ENCODE measurements at regions not wholly inside any gene's neighbourhood (a gene's known extent, or its start where the extent isn't known, plus 50 kb on each side); places are given as distances from the start of the nearest gene placed in this dataset.
A peak's percentile ranks its signal among the peaks of the same experiment; 100 is the strongest.
"Not testable (repeated sequence)": the region's sequence is repeated elsewhere in the genome, so short reads cannot be mapped to it uniquely, and the experiment has no call there.

DNA sequence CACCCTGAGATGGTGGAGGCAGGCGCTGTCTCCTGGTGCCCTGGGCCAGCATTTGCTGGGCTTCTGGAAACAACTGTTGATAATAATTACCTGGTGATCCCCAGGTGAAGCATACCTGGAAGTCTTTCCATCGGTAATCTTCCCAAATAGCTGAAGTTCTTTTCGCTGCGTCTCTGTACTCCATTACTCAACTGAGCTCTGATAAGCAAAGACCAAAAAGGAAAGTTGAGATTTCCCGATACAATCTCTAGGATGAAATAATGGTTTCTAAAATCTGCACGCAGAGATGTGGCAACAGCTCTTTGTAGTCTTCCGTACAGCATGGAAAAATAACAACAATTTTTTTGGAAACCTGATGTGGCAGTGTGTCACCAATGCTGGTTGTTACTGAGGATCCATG lies 226.5 kb downstream of the GATA3 start:
- DNase-seq (ENCODE audit: low spot score): no peak

DNA sequence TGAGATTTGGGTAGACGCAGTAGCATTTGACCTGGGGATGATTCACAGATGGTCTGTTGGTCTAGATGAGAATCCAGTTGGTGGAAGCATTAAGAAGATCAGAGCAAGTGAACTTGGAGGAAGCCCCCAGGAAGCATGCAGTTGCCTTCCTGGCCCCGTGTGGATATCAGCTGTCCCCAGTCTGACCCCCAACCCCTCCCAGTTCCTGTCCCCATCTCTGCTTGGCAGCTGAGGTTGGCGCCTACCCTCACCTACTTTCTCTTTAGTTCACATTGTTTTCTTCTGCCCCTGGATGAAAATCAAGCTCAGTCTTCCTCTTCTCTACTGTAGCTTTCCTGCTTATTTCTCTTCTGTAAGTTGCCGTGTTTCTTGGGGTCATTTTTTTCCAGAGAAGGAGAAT lies 227.9 kb downstream of the GATA3 start:
- DNase-seq (ENCODE audit: low spot score): no peak

DNA sequence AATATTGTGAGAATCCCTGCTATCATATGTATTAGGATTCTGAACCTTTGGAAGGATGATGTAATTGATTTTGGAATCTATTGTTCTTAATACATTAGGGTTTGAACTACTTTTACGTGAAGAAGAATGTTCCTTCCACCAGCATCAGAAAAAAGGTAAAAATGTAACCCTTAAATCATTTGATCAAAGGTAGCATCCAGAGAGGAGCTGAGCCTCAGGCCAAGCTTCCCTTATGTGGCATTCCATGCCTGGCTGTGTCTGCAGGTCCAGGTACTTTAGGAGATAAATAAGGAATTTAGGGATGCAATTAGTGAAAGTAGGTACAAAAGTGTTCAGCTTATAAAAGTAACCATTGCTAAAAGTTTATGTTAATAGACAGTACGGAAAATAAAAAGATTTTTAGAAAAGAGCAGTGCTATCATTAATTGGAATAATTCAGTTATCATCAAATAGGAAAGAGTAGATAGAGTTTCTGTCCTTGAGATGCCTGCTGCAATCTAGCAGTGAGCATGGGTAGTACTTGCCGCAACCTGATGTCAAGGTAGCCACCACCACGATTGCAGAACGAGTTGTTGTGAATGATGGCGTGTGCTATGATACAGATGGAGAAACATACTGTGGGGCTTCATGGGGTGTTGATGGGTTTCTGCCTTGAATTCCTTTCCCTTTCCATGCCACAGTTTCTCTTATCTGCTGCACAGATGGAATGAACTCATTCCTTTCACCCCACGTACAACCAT lies 228.8 kb downstream of the GATA3 start:
- DNase-seq (ENCODE audit: low spot score): no peak

DNA sequence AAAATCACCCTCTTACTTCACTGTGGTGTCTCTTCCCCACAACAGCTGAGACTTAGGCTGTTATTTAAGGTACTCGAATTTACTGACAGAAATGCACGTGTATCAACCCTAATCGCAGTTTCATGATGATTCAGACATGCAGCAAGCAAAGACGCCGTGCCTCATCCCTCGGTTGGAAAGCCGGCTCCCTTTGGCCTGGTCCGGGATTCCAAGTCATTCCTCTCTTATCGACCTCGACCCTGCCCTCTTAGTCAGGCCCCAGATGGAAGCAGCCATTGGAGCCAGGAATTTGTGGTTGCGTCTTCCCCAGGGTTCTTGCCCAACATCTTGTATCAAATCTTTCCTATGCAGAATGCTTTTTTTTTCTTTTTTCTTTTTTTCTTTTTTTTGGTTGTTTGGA lies 229.5 kb downstream of the GATA3 start:
- DNase-seq (ENCODE audit: low spot score): no peak

DNA sequence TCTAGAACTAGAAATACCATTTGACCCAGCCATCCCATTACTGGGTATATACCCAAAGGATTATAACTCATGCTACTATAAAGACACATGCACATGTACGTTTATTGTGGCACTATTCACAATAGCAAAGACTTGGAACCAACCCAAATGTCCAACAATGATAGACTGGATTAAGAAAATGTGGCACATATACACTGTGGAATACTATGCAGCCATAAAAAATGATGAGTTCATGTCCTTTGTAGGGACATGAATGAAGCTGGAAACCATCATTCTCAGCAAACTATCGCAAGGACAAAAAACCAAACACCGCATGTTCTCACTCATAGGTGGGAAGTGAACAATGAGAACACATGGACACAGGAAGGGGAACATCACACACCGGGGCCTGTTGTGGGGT lies 231.5 kb downstream of the GATA3 start:
- not testable (repeated sequence) for DNase-seq (ENCODE audit: low spot score)

DNA sequence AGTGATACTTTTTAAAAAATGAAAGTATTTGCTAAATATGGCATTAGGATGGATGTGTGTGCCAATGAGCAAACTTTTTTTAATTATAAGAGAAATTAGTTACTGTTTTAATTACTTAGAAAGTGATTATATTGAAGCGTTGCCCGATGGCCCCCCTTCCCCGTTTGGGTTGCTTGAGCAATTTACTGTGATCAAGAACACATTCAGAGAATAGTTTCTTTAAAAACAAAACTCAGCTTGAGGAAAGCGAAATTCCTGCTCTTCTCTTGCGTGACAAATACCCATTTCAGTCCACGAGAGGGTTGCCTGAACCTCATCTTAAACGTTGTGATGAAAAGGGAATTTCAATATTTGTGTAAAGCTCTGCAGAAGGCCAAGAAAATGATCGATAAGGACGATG lies 234.1 kb downstream of the GATA3 start:
- DNase-seq (ENCODE audit: low spot score): no peak

DNA sequence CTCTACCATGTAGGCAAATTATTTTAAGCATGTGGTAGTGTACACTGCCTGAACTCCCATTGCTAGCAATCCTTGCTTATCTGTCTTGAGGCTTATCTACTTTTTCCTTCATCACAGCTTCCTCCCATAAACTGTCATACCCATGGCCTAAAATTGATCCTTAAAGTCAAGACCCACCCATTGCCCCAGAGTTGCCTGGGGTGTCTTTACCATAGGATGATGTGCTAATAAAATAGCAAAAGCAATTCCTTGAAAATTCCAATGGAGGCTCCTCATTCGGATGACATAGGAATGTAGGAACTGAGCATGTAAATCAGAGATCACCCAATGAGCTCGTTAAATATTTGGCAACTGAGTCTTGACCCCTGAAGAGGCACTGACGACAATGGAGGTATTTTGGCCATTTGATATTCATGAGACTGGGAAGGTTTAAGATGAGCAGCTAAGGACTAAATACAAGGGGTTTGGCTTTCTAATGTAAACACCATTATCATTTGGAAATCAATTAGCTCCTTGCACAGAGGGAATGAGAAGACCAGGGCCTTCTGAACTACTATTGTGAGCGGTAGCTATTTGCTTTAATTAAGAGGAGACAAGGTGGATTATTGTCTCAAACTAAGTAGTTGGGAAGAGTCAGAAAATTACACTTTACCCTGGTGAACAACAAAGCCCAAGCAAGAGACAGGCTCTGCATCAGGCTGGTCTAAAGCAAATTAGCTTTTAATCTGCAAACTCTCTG lies 234.9 kb downstream of the GATA3 start:
- no peak for DNase-seq (ENCODE audit: low spot score)

DNA sequence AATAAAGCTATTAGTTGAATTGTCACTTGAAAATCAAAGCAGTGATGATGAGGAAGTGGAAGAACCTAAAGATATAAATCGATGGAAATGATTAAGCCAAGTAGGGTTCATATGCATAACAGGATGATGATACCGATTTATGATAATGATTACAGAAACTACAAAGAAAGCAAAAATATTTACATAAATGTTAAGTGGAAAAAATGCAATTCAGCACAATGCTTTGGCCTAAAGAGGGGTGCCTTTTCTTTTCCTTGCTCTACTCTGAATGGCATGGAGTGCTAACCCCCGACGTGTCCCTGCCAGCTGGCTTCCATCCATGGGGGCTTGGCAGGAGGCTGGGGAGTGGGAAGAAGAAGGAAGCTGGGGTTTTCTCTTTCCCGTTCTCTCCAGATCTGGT lies 240.3 kb downstream of the GATA3 start:
- DNase-seq (ENCODE audit: low spot score): no peak

DNA sequence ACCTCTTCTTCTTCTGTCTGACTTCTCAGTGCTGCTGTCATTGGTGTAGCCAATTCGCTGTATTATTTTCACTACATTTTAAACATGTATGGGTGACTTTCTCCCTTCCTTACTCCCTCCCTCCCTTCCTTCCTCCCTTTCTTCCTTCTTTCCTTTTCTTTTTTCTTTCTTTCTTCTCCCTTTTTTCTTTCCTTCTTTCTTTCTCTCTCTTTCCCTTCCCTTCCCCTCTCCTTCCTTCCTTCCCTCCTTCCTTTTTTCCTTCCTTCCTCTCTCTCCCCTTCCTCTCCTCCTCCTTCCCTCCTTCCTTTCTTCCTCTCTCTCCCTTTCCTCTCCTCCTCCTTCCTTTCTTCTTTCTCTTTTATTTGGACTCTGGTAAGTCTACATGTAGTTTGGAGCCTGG lies 240.8 kb downstream of the GATA3 start:
- no peak for DNase-seq (ENCODE audit: low spot score)

DNA sequence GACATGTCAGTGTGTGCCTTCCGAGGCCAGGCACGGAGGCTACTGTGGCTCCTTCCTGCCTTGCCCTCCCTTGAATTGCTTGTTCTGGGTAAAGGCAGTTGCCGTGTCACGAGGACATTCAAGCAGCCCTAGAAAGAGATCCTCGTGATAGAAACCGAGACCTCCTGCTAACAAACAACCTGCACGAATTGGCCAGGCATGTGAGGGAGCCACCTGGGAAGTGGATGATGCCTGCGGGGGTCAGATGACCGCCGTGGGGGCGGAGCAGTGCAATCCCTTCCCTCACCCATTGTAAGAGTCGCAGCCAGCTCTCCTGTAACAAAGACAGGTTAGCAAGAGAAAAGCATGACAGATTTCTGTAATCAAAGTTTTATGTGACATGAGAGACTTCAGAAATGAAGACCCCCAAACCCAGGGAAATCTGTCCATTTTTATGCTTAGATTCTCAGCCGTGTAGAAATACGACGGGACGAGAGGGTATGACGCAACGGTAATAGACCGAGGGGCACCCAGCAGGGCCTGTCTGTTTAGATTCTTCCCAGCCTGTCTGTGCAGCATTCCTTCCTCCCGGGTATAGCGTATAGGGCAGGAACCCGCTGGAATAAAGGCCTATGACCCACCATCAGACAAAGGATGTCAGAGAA lies 241.7 kb downstream of the GATA3 start:
- DNase-seq (ENCODE audit: low spot score): no peak

DNA sequence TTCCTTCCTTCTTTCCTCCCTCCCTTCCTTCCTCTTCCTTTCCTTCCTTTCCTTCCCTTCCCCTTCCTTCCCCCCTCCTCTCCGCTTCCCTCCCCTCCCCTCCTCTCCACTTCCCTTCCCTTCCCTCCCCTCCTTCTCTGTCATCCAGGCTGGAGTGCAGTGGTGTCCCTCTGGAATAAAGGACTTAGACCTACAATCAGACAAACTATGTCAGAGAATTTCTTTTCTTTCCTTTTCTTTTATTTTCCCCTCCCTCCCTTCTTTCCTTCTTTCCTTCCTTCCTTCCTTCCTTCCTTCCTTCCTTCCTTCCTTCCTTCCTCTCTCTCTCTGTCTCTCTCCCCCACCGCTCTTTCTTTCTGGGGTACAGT lies 242.2 kb downstream of the GATA3 start:
- no peak for DNase-seq (ENCODE audit: low spot score)

DNA sequence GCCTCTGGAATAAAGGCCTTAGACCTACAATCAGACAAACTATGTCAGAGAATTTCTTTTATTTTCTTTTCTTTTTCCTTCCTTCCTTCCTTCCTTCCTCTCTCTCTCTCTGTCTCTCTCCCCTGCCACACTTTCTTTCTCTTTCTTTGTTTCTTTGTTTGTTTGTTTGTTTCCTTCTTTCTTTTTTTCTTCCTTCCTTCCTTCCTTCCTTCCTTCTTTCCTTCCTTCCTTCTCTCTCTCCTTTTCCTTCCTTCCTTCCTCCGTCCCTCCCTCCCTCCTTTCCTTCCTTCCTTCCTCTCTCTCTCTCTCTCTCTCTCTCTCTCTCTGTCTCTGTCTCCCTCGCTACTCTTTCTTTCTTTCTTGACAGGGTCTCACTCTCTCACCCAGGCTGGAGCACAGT lies 242.6 kb downstream of the GATA3 start:
- DNase-seq (ENCODE audit: low spot score): no peak

DNA sequence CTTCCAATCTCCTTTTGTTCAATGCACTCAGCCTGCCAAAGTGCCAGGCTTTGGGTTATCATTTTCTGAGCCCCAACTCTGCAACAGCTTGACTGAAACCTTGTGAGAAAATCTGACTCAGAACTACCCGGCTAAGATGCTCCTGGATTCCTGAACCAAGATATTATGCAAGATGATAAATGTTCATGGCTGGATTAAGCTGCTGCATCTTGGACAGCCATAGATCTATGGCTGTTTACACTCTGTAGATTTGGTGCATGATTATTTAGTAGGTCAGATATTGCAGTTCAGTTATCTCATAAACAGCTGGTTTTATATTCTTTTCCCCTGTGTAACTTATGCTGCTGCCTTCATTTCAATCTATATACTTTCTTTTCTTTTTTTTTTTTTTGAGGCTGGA lies 243.5 kb downstream of the GATA3 start:
- no peak for DNase-seq (ENCODE audit: low spot score)

DNA sequence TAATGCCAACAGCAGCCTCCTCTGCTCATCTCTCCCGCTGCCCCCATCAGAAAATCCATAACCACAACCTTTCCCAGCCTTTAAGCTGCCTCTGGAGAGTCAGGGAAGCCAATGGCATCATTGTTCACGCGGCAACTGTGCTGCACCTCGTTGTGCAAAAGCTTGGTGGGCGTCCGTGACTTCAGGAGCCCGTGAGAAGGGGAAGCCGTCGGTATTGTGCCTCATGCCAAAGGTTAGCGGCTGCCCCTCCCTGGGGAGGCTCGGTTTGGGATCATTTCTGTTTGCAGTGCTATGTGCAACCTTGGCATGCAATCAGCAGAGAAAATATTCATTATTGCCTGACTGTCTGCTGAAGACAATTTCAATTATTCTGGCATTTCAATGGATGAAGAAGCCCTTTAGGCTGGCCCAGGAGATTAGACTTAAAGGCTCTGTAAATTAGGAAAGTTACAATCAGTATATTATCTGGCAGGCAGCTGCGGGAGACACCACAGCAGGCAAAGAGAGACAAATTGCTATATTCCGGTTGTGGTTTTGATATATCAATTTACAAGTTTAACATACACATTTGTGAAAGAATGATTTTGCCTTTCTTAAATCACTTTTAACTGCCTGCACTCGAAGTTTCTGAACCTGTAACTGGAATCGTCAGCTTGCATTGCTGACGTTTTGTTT lies 244.5 kb downstream of the GATA3 start:
- no peak for DNase-seq (ENCODE audit: low spot score)

DNA sequence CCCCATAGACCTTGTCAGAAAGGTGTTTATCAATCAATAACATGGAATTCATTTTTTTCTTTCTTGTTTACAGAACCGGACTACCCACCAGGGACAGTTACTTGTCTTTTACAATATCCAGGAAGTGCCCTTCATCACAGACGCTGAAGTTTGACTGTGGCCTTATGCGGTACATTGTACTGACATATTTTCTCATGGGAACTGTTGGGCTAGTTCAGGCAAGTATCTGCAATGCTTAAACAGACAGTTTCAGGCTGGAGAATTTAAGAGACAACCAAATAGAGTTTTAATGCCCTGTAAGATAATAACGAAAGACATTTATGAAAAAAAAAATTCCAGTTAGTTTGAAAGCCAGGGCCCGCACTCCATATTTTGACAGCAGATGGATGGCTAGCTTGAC lies 246.4 kb downstream of the GATA3 start:
- DNase-seq (ENCODE audit: low spot score): no peak

DNA sequence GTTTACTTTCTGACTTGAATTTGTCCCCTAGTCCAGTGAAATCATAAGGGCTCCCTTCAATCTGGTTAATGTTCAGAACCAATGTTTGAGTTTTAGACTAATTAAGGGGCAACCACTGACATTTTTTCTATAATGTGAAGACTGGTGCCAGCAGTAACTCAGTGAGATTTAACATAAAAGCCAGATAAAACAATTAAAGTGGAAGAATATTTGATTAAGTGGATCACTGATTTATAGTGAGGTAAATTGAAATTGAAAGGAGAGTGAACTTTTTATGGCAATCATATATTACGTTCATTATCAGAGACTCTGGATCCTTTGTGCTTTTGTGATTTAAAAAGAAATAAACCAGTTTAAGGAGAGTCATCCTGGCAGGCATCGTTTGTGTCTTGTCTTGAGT lies 246.8 kb downstream of the GATA3 start:
- DNase-seq (ENCODE audit: low spot score): no peak

DNA sequence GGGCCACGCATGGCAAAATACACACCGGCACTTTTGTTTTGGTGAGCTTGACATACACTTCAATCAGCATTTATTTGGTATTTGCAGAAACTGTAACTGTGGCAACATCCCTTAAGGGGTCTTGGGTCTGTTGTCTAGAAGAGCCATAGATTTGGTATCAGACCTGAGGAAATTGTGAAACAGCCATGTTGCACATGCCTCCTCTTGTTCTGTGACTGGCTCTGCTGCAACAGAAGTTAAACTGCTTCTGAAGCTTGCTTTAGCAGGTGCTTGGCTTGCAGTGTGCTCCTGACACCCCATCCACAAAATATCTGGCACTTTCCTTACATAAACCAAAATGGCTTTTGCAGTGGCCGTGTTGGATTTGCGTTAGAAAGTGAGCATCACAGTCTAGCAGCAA lies 247.3 kb downstream of the GATA3 start:
- DNase-seq (ENCODE audit: low spot score): no peak

DNA sequence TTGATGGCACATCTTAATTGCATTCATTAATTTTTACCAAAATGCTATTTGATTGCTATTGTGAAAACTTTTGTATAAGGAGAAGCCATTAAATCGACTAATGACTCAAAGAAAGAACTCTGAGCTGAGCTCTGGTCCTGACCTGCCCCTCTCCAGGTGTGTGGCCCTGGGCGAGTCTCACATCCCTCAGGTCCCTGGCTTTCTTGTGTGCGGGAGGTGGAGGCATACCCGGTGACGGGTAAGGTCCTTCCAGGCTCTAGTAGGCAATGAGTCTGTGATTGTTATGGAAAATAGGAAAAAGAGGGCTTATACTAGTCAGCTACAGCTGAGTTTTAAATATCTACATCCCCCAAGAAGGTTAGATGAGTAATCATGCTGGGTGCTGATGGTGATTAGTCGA lies 248.1 kb downstream of the GATA3 start:
- DNase-seq (ENCODE audit: low spot score): no peak

DNA sequence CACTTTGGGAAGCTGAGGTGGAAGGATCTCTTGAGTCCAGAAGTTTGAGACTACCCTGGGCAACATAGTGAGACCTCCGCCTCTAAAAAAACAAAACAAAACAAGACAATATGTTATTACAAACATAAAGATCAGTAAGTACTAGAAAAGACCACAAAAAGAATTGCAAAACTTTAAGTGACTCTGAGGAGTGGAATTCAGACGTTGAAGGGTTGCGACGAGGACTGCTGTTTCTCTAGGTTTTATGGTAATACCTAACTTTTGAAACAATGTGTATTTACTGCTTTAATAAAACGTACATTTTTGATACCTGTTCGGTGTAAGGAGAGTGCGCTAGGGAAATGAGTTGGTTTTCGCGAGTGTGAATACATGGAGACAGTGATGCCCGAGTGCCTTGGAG lies 250.4 kb downstream of the GATA3 start:
- DNase-seq (ENCODE audit: low spot score): no peak

DNA sequence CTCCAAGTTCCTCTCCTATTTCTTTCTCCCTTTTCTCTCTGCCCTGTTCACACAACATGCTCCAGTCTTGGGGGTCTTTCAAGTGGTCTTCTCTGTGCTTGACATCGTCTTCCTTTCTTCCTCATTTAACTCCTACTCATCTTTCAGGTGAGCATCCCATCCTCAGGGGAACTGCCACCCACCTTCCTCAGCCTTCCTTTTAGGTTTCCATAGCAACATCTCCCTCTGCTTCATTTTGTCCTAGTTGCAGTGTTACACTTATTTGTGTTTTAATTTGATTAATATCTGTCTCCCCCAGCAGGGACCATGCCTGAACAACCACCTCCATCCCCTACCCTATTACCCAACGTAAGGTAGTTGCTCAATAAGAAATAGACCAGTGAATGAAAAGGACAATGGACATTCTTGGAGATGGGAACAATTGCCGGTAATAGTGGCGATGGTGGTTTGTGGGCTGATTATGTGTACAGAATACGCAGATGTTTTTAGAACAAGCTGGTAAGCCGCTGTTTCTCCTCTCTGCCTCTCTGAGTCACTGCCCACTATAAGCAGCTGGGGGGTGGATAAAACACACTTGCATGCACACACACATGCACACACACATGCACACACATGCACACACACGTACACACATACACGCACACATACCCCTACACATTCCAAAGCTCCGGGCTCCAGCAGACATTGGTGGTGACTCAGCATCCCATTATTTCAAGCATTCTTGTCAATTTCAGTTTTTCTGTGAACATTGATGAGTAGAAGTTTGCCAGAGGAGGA lies 251.6 kb downstream of the GATA3 start:
- DNase-seq (ENCODE audit: low spot score): peak; percentile 4

DNA sequence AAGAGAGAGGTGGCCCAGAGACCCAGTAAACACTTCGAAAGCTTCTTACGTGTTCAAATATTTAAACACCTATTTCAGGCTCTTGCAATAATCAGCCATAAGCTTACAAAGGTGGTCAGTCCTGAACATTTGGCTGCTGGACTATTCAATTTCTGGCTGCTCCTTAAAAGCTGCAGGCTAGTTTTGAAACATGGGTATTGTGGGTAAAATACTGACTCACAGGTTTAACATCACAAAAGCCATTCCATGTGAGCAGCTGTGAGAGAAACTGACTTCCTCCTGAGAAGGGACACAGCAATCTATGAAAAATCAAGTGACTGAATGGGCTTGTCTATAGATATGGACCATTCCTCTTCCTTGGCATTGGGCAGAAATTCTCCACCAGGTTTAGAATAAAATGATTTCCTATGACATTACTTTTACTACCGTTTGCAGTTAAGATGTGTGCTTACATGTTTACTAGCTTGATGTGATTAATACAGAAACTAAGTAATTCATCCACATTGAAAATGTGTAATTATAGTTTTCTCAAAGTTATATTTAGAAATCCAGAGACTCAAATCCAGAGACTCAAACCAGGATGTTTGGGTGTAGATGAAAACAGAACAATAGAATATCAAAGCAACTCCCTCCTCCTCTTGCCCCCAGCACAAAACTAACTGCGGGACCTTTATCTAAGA lies 252.3 kb downstream of the GATA3 start:
- no peak for DNase-seq (ENCODE audit: low spot score)

DNA sequence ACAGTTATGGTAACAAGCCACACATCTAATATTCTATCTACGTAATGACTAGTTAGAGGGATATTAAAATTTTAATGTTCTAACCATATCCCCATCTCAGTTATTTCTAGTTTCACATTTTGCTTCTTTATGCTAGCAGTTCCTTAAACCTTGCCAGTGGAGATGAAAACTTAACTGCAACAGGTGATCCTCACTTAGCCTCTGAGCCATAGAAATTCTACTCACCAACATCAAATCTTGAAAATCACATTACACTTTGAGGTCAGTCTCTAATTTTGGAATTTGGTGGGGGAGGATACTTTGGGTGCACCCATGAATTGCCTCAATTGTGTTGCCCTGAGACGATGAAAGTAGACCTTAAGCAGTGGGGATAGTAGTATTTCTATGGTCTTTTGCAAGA lies 256.4 kb downstream of the GATA3 start:
- DNase-seq (ENCODE audit: low spot score): no peak

Measured in SW480 (cell line).